Hepatocyte (in vitro differentiated cells): ENCODE measurements at regions not wholly inside any gene's neighbourhood (a gene's known extent, or its start where the extent isn't known, plus 50 kb on each side); places are given as distances from the start of the nearest gene placed in this dataset.

Source experiments
- DNase-seq: peaks from one replicate; pipeline ENCODE4 v3.0.0-alpha.2; 2016; ENCODE audit warnings: low spot score
- H2AFZ ChIP-seq: fragments of 200-600 bp; sonication (generic); 2 replicates; pipeline ENCODE4 v1.6.0; 2016; ENCODE audit warnings: antibody characterized with exemption, mild to moderate bottlenecking
- H3K27ac ChIP-seq: fragments of 200-600 bp; sonication (generic); 2 replicates; pipeline ENCODE4 v1.5.1; 2016; ENCODE audit warnings: mild to moderate bottlenecking
- H3K27me3 ChIP-seq: fragments of 200-600 bp; sonication (generic); 2 replicates; pipeline ENCODE4 v1.6.1; 2016
- H3K36me3 ChIP-seq: fragments of 200-600 bp; sonication (generic); replicated peaks from 2 replicates; pipeline ENCODE4 v1.5.1; 2016; ENCODE audit warnings: low read depth; ENCODE audit not compliant: insufficient read depth
- H3K4me1 ChIP-seq: fragments of 200-600 bp; sonication (generic); 2 replicates; pipeline ENCODE4 v1.5.1; 2016; ENCODE audit warnings: mild to moderate bottlenecking, moderate library complexity; ENCODE audit not compliant: insufficient read depth
- H3K4me2 ChIP-seq: fragments of 200-600 bp; sonication (generic); 2 replicates; pipeline ENCODE4 v1.6.0; 2016
- H3K4me3 ChIP-seq: fragments of 200-600 bp; sonication (generic); 2 replicates; pipeline ENCODE4 v1.5.1; 2016; ENCODE audit warnings: mild to moderate bottlenecking
- H3K79me2 ChIP-seq: fragments of 200-600 bp; sonication (generic); 2 replicates; pipeline ENCODE4 v1.6.0; 2017; ENCODE audit warnings: mild to moderate bottlenecking
- H3K9me2 ChIP-seq: fragments of 200-600 bp; sonication (generic); replicated peaks from 2 replicates; pipeline ENCODE4 v1.6.0; 2017; ENCODE audit warnings: mild to moderate bottlenecking; ENCODE audit not compliant: insufficient read depth
- H3K9me3 ChIP-seq: fragments of 200-600 bp; sonication (generic); 2 replicates; pipeline ENCODE4 v1.5.1; 2016; ENCODE audit warnings: low read depth, mild to moderate bottlenecking
- H4K20me1 ChIP-seq: fragments of 200-600 bp; sonication (generic); 2 replicates; pipeline ENCODE4 v1.6.0; 2016; ENCODE audit warnings: mild to moderate bottlenecking; ENCODE audit not compliant: insufficient read depth, poor library complexity, severe bottlenecking
- CTCF ChIP-seq: fragments of 200-600 bp; sonication (generic); IDR thresholded peaks from 2 replicates; pipeline ENCODE4 v1.5.1; 2016; ENCODE audit warnings: antibody characterized with exemption, mild to moderate bottlenecking; ENCODE audit not compliant: poor library complexity
- EZH2 ChIP-seq: fragments of 200-600 bp; sonication (generic); IDR thresholded peaks from 2 replicates; pipeline ENCODE4 v1.6.1; 2016; ENCODE audit warnings: antibody characterized with exemption, mild to moderate bottlenecking, borderline replicate concordance
- EZH2phosphoT487 ChIP-seq: fragments of 200-600 bp; sonication (generic); IDR thresholded peaks from one replicate; pipeline ENCODE4 v1.6.1; 2018; ENCODE audit warnings: antibody characterized with exemption, mild to moderate bottlenecking, low read depth, moderate library complexity; ENCODE audit not compliant: unreplicated experiment, severe bottlenecking
- WGBS: methylation state at CpG from one replicate; pipeline ENCODE4 v1.1.6; 2016; ENCODE audit warnings: low lambda C conversion rate; ENCODE audit errors: missing lambda C conversion rate; 5-methylcytosine and 5-hydroxymethylcytosine counted together

DNA sequence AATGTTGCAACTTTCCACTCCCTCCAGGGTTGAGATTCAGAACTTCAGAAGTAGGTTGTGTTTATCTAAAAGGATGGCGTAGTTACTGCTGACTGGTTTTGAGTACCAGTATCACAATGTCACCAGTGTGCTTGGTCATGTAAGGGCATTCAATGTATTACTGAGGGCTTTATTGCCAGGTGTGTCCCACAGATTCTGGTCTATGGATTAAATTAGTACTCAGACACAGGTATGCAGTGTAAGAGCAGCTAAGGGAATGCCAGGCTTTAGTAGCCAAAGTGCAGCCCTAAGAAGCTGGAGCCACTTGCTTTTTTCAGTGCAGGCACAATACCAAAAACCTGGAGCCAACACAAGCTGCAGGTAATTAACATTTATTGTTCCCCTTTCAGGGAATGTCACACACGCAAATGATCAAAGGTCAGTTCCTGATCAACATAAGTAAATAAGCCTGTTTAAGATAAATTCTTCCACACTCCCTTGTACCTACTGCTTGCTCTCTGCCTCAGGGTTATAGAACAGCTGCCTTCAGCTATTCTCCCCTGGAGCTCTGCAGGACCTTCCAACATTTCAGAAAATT is 130.1 kb upstream of the ZNF91 start:
- no peaks in the 10 kb centered on the region for H3K9me2 ChIP-seq

GRCh38 chr19:23523863-23524262 is 128.6 kb upstream of the ZNF91 start:
- TF ChIP-seq EZH2phosphoT487 (no peak), EZH2 (no peak), CTCF (no peak)

More for the DNA sequence above, 130.1 kb upstream of the ZNF91 start:
- DNase-seq = peak; percentile 45
- Histone ChIP-seq H3K4me2 (peak overlapping the region; percentile 29), H3K27ac (peak overlapping the region; percentile 49), H2AFZ (no peak overlapping the region), H3K9me3 (no peaks in the 10 kb centered on the region), H3K79me2 (no peaks in the 10 kb centered on the region), H3K4me3 (no peak overlapping the region), H3K27me3 (no peaks in the 10 kb centered on the region), H4K20me1 (no peaks in the 10 kb centered on the region), H3K4me1 (peaks cover 4% of the 10 kb centered on the region), H3K36me3 (no peaks in the 10 kb centered on the region)
- WGBS = 67% methylated on average over 2 of the region's 2 CpGs
- no peak for TF ChIP-seq EZH2phosphoT487
- TF ChIP-seq EZH2 = no peak
- no peak for TF ChIP-seq CTCF

GRCh38 chr19:23522431-23522830 is 127.2 kb upstream of the ZNF91 start:
- H3K4me1 ChIP-seq = peaks cover 4% of the 10 kb centered on the region
- TF ChIP-seq EZH2phosphoT487 (no peak), CTCF (no peak)
- 82% methylated on average over 1 of the region's 1 CpG for WGBS

More at GRCh38 chr19:23523863-23524262, 128.6 kb upstream of the ZNF91 start:
- Histone ChIP-seq H3K27me3 (no peaks in the 10 kb centered on the region), H3K4me3 (no peak overlapping the region), H2AFZ (no peak overlapping the region), H3K27ac (no peak overlapping the region), H3K9me2 (no peaks in the 10 kb centered on the region), H3K36me3 (no peaks in the 10 kb centered on the region), H3K79me2 (no peaks in the 10 kb centered on the region), H3K9me3 (no peaks in the 10 kb centered on the region), H3K4me1 (peaks cover 4% of the 10 kb centered on the region), H3K4me2 (no peak overlapping the region), H4K20me1 (no peaks in the 10 kb centered on the region)
- no peak for DNase-seq

GRCh38 chr19:23521471-23521870 is 126.2 kb upstream of the ZNF91 start:
- no peak for TF ChIP-seq EZH2
- no peak for TF ChIP-seq EZH2phosphoT487
- no peak for TF ChIP-seq CTCF
- Histone ChIP-seq H3K36me3 (no peaks in the 10 kb centered on the region), H3K4me2 (no peak overlapping the region), H3K9me2 (no peaks in the 10 kb centered on the region), H3K79me2 (no peaks in the 10 kb centered on the region), H3K27me3 (no peaks in the 10 kb centered on the region), H3K27ac (no peak overlapping the region), H3K4me3 (no peak overlapping the region), H2AFZ (no peak overlapping the region), H3K9me3 (no peaks in the 10 kb centered on the region), H4K20me1 (no peaks in the 10 kb centered on the region), H3K4me1 (peaks cover 4% of the 10 kb centered on the region)
- 70% methylated on average over 1 of the region's 1 CpG for WGBS
- DNase-seq = no peak

More at GRCh38 chr19:23522431-23522830, 127.2 kb upstream of the ZNF91 start:
- Histone ChIP-seq H3K79me2 (no peaks in the 10 kb centered on the region), H4K20me1 (no peaks in the 10 kb centered on the region), H3K9me3 (no peaks in the 10 kb centered on the region), H3K36me3 (no peaks in the 10 kb centered on the region), H3K27me3 (no peaks in the 10 kb centered on the region), H2AFZ (no peak overlapping the region), H3K4me2 (no peak overlapping the region), H3K27ac (no peak overlapping the region), H3K9me2 (no peaks in the 10 kb centered on the region), H3K4me3 (no peak overlapping the region)
- DNase-seq = no peak
